ENCODE measurements at regions not wholly inside any gene's neighbourhood (a gene's known extent, or its start where the extent isn't known, plus 50 kb on each side); places are given as distances from the start of the nearest gene placed in this dataset.

- Histone ChIP-seq H3K9me3 (ENCODE audit: low read depth, low read length) (no peaks in the 10 kb centered on the region), H3K36me3 (ENCODE audit: insufficient read depth, low read length) (no peaks in the 10 kb centered on the region), H3K4me3 (0 out of 2 replicates have a peak overlapping the region, but pooled peaks have one; percentile 14), H3K9ac (ENCODE audit: insufficient read length) (no peak overlapping the region), H3K27ac (peak overlapping the region; percentile 90)
- no peak for TF ChIP-seq POLR2AphosphoS5 (IDR thresholded peaks at IDR 0.05; ENCODE audit: borderline replicate concordance, low read depth, low read length)
- TF ChIP-seq EZH2 (IDR thresholded peaks at IDR 0.05): no peak
- TF ChIP-seq FOXP2 (optimal IDR thresholded peaks at IDR 0.05; ENCODE audit: control extremely low read depth, extremely low read length, insufficient read depth): no peak
- peak; percentile 58 for DNase-seq (ENCODE audit: low read depth, low spot score)
Measured at GRCh38 chr13:33340631-33341030, 55.1 kb upstream of the STARD13 start.

- no peak overlapping the region for H3K27ac ChIP-seq
- no peaks in the 10 kb centered on the region for H3K36me3 ChIP-seq (ENCODE audit: insufficient read depth, low read length)
- DNase-seq (ENCODE audit: low read depth, low spot score): no peak
- TF ChIP-seq FOXP2 (optimal IDR thresholded peaks at IDR 0.05; ENCODE audit: control extremely low read depth, extremely low read length, insufficient read depth): no peak
- no peak for TF ChIP-seq EZH2 (IDR thresholded peaks at IDR 0.05)
- TF ChIP-seq POLR2AphosphoS5 (IDR thresholded peaks at IDR 0.05; ENCODE audit: borderline replicate concordance, low read depth, low read length): no peak
- no peaks in the 10 kb centered on the region for H3K9me3 ChIP-seq (ENCODE audit: low read depth, low read length)
- H3K9ac ChIP-seq (ENCODE audit: insufficient read length): no peak overlapping the region
- no peak overlapping the region for H3K4me3 ChIP-seq
Measured at GRCh38 chr13:33341861-33342452, 56.4 kb upstream of the STARD13 start.

- DNase-seq (ENCODE audit: low read depth, low spot score): no peak
- Histone ChIP-seq H3K9me3 (ENCODE audit: low read depth, low read length) (no peaks in the 10 kb centered on the region), H3K4me3 (no peak overlapping the region), H3K27ac (no peak overlapping the region), H3K9ac (ENCODE audit: insufficient read length) (no peak overlapping the region), H3K36me3 (ENCODE audit: insufficient read depth, low read length) (no peaks in the 10 kb centered on the region)
- TF ChIP-seq FOXP2 (optimal IDR thresholded peaks at IDR 0.05; ENCODE audit: control extremely low read depth, extremely low read length, insufficient read depth) (no peak), EZH2 (IDR thresholded peaks at IDR 0.05) (no peak), POLR2AphosphoS5 (IDR thresholded peaks at IDR 0.05; ENCODE audit: borderline replicate concordance, low read depth, low read length) (no peak)
Measured at GRCh38 chr13:33345842-33346241, 60.3 kb upstream of the STARD13 start.

GRCh38 chr13:33347861-33348260 lies 62.3 kb upstream of the STARD13 start:
- no peaks in the 10 kb centered on the region for H3K9me3 ChIP-seq (ENCODE audit: low read depth, low read length)
- TF ChIP-seq EZH2 (IDR thresholded peaks at IDR 0.05) (no peak), FOXP2 (optimal IDR thresholded peaks at IDR 0.05; ENCODE audit: control extremely low read depth, extremely low read length, insufficient read depth) (no peak), POLR2AphosphoS5 (IDR thresholded peaks at IDR 0.05; ENCODE audit: borderline replicate concordance, low read depth, low read length) (no peak)
- peak overlapping the region; percentile 49 for H3K9ac ChIP-seq (ENCODE audit: insufficient read length)
- H3K27ac ChIP-seq: peak overlapping the region; percentile 79
- no peak for DNase-seq (ENCODE audit: low read depth, low spot score)
- H3K36me3 ChIP-seq (ENCODE audit: insufficient read depth, low read length): no peaks in the 10 kb centered on the region
- peak overlapping the region; percentile 41 for H3K4me3 ChIP-seq

- Histone ChIP-seq H3K36me3 (ENCODE audit: insufficient read depth, low read length) (no peaks in the 10 kb centered on the region), H3K27ac (peak overlapping the region; percentile 79), H3K4me3 (peak overlapping the region; percentile 41), H3K9me3 (ENCODE audit: low read depth, low read length) (no peaks in the 10 kb centered on the region), H3K9ac (ENCODE audit: insufficient read length) (peak overlapping the region; percentile 49)
- peak; percentile 76 for DNase-seq (ENCODE audit: low read depth, low spot score)
- TF ChIP-seq FOXP2 (optimal IDR thresholded peaks at IDR 0.05; ENCODE audit: control extremely low read depth, extremely low read length, insufficient read depth) (peak; percentile 23), POLR2AphosphoS5 (IDR thresholded peaks at IDR 0.05; ENCODE audit: borderline replicate concordance, low read depth, low read length) (peak; percentile 26; the same call in 1 of the 2 replicates), EZH2 (IDR thresholded peaks at IDR 0.05) (no peak)
Measured at GRCh38 chr13:33348366-33348765, 62.8 kb upstream of the STARD13 start.

GRCh38 chr13:33349288-33349985 lies 63.9 kb upstream of the STARD13 start:
- no peak for TF ChIP-seq POLR2AphosphoS5 (IDR thresholded peaks at IDR 0.05; ENCODE audit: borderline replicate concordance, low read depth, low read length)
- TF ChIP-seq EZH2 (IDR thresholded peaks at IDR 0.05): no peak
- no peak for TF ChIP-seq FOXP2 (optimal IDR thresholded peaks at IDR 0.05; ENCODE audit: control extremely low read depth, extremely low read length, insufficient read depth)
- Histone ChIP-seq H3K9ac (ENCODE audit: insufficient read length) (no peak overlapping the region), H3K36me3 (ENCODE audit: insufficient read depth, low read length) (no peaks in the 10 kb centered on the region), H3K27ac (no peak overlapping the region), H3K4me3 (no peak overlapping the region), H3K9me3 (ENCODE audit: low read depth, low read length) (no peaks in the 10 kb centered on the region)
- DNase-seq (ENCODE audit: low read depth, low spot score): no peak

GRCh38 chr13:33349986-33350826 lies 64.7 kb upstream of the STARD13 start:
- H3K36me3 ChIP-seq (ENCODE audit: insufficient read depth, low read length): no peaks in the 10 kb centered on the region
- no peak for TF ChIP-seq FOXP2 (optimal IDR thresholded peaks at IDR 0.05; ENCODE audit: control extremely low read depth, extremely low read length, insufficient read depth)
- no peak for TF ChIP-seq POLR2AphosphoS5 (IDR thresholded peaks at IDR 0.05; ENCODE audit: borderline replicate concordance, low read depth, low read length)
- TF ChIP-seq EZH2 (IDR thresholded peaks at IDR 0.05): no peak
- H3K4me3 ChIP-seq: no peak overlapping the region
- H3K27ac ChIP-seq: no peak overlapping the region
- no peak for DNase-seq (ENCODE audit: low read depth, low spot score)
- H3K9ac ChIP-seq (ENCODE audit: insufficient read length): no peak overlapping the region
- H3K9me3 ChIP-seq (ENCODE audit: low read depth, low read length): no peaks in the 10 kb centered on the region

- Histone ChIP-seq H3K9ac (ENCODE audit: insufficient read length) (no peak overlapping the region), H3K4me3 (no peak overlapping the region), H3K36me3 (ENCODE audit: insufficient read depth, low read length) (no peaks in the 10 kb centered on the region), H3K27ac (no peak overlapping the region), H3K9me3 (ENCODE audit: low read depth, low read length) (no peaks in the 10 kb centered on the region)
- no peak for TF ChIP-seq FOXP2 (optimal IDR thresholded peaks at IDR 0.05; ENCODE audit: control extremely low read depth, extremely low read length, insufficient read depth)
- no peak for TF ChIP-seq EZH2 (IDR thresholded peaks at IDR 0.05)
- no peak for TF ChIP-seq POLR2AphosphoS5 (IDR thresholded peaks at IDR 0.05; ENCODE audit: borderline replicate concordance, low read depth, low read length)
- no peak for DNase-seq (ENCODE audit: low read depth, low spot score)
Measured at GRCh38 chr13:33351319-33351718, 65.8 kb upstream of the STARD13 start.

Data from SK-N-MC (cell line).